ENCODE measurements at regions not wholly inside any gene's neighbourhood (a gene's known extent, or its start where the extent isn't known, plus 50 kb on each side); places are given as distances from the start of the nearest gene placed in this dataset.

DNA sequence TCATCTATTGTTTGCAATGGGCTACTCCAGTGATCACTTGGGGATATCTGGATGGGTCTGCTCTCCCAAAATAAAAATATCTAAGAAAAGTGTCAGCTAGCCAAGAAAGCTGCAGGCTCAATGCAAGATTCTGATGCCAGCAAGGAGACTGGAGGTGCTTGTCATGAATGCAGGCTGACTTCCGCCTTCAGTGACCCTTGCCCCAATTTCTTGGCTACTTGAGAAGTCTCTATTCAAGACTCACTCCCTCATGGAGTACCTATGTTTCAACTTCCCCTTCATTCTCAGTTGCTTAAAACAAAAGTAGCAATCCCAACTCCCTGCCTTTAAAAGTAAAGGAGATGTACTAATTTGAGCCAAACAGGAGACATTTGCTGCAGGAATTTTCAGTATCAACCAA, 123.9 kb downstream of the GPR65 start:
- TF ChIP-seq, protein P1, sequence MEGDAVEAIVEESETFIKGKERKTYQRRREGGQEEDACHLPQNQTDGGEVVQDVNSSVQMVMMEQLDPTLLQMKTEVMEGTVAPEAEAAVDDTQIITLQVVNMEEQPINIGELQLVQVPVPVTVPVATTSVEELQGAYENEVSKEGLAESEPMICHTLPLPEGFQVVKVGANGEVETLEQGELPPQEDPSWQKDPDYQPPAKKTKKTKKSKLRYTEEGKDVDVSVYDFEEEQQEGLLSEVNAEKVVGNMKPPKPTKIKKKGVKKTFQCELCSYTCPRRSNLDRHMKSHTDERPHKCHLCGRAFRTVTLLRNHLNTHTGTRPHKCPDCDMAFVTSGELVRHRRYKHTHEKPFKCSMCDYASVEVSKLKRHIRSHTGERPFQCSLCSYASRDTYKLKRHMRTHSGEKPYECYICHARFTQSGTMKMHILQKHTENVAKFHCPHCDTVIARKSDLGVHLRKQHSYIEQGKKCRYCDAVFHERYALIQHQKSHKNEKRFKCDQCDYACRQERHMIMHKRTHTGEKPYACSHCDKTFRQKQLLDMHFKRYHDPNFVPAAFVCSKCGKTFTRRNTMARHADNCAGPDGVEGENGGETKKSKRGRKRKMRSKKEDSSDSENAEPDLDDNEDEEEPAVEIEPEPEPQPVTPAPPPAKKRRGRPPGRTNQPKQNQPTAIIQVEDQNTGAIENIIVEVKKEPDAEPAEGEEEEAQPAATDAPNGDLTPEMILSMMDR (IDR thresholded peaks at IDR 0.05; ENCODE audit: low read depth, low read length) = no peak
- TF ChIP-seq MYC (IDR thresholded peaks at IDR 0.05; ENCODE audit: low read depth, low read length) (no peak), POLR2A (IDR thresholded peaks at IDR 0.05; ENCODE audit: extremely low read depth, insufficient read length) (no peak)

All from NB4 (cell line).